ENCODE measurements at regions not wholly inside any gene's neighbourhood (a gene's known extent, or its start where the extent isn't known, plus 50 kb on each side); places are given as distances from the start of the nearest gene placed in this dataset.

DNA sequence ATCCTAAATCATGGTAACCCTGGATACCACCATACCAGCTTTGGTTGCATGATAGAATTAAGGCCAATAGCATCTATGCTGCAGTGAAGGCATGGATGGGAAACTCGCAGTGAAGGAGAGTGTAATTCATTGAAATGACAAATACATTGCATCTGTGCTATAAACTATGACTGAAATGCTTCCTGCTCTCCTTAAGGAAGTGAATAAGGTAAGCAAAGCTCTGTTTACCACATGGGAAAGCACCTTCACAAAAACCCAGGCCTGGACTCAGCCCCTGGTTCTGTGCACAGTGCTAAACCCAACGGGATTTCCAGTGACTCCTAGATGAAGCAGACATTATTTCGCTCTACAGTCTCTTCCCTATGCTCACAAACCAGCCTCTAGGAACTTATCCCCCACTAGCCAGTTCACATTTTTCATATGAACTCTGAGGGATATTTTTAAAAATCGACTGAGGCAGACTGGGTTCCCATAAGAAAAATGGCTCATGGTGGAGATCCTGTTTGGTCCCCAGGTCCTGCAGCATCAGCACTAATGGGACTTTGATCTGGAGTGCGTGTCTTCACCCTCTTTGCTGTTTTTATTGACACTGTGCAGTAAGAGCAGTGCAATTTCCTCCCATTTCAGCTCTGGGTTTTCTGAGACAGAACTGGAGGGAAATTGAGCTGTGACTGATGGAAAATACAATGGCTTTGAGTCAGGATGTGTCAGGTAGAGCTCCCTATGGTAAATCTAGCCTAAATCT is 362.7 kb downstream of the SIPA1L2 start:
- no peak for DNase-seq (ENCODE audit: low read depth in 4 of 4, low spot score in 3 of 4)

- DNase-seq (ENCODE audit: low read depth in 4 of 4, low spot score in 3 of 4): no peak
Observed at GRCh38 chr1:232263452-232263851, 366.5 kb downstream of the SIPA1L2 start.

- DNase-seq (ENCODE audit: low read depth in 4 of 4, low spot score in 3 of 4): no peak
Observed at GRCh38 chr1:232262991-232263390, 366.9 kb downstream of the SIPA1L2 start.

DNA sequence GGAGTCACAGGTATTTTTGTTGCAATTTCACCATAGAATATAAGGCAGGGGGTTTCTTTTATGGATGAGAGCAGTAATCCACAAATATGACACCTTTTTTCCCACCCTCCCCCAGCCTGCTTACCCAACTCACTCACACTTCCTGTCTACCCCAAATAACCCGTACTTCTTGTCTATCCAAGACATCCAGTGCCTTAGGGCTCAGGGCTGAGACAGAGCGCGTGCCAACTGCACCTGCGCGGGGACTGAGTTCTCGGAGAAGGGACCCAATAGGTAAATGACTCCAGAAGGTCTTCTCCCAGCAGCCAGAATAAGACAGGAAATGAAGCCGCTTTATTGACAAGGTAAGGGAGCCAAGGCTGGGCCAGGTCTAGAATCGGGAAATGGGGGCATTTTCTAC is 369.1 kb downstream of the SIPA1L2 start:
- no peak for DNase-seq (ENCODE audit: low read depth in 4 of 4, low spot score in 3 of 4)

GRCh38 chr1:232260045-232260444 is 369.9 kb downstream of the SIPA1L2 start:
- DNase-seq (ENCODE audit: low read depth in 4 of 4, low spot score in 3 of 4): no peak

GRCh38 chr1:232259333-232259732 is 370.6 kb downstream of the SIPA1L2 start:
- DNase-seq (ENCODE audit: low read depth in 4 of 4, low spot score in 3 of 4): no peak

GRCh38 chr1:232252546-232253118 is 377.3 kb downstream of the SIPA1L2 start:
- no peak for DNase-seq (ENCODE audit: low read depth in 4 of 4, low spot score in 3 of 4)

DNA sequence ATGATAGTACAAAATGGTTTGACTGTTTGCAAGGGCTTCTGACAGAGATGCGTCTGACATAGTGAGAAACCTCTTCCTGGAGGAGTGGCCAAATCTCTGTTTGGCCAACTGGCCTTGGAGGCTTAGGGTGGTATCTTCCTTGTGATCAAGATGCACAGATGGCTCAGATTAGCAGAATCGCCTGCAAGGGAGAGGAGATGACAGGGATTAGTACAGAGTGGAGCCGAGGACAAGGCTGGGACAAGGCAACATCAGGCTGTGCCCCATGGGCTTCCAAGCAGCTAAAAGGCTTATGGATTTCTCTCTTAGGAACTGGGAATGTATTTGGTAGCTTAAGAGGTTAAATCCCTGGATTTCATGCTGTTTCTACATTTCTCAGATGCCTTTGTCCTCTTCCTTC is 379.1 kb downstream of the SIPA1L2 start:
- DNase-seq (ENCODE audit: low read depth in 4 of 4, low spot score in 3 of 4): no peak

- DNase-seq (ENCODE audit: low read depth in 4 of 4, low spot score in 3 of 4): no peak
Observed at GRCh38 chr1:232249861-232250777, 379.8 kb downstream of the SIPA1L2 start.

DNA sequence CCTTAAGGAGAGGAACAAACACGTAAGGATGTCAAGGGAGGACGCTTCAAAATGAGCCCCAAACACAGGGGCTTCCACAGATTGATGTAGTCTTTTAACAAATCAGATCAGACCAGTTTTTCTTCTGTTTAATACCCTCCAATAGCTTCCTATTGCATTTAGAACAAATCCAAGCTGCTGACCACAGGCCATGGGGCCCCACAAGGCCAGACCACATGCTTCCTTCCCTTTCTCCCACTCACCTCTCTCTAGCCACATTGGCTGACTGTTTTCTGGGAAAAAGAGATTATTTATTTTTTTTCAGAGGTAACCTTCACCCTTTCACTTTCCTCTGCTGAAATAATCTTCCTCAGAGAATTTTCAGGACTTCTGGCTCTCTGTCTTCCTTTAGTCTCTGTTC is 380.6 kb downstream of the SIPA1L2 start:
- DNase-seq (ENCODE audit: low read depth in 4 of 4, low spot score in 3 of 4): no peak

- DNase-seq (ENCODE audit: low read depth in 4 of 4, low spot score in 3 of 4): peak in 2 of 4 donors; percentile 30 to 52
Observed at GRCh38 chr1:232248276-232248820, 381.6 kb downstream of the SIPA1L2 start.

DNA sequence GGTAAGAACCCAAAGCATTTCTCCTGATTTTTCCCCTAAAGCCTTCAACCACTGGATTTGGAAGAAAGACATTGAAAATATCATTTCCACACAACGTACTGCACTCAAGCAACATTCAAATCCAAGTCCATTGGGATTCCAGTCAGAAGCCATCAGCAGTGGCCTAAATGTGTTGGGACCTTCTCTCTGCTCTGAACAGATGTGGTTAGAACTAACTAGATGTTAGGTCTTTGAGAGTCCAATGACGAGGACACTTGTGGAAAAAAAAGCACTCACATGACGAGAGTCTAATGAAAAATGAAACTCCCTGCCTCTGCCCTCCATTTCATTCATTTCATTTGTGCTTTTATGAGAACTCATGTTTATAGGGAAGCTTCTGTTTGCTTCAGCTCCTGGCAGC is 382.3 kb downstream of the SIPA1L2 start:
- DNase-seq (ENCODE audit: low read depth in 4 of 4, low spot score in 3 of 4): no peak

- DNase-seq (ENCODE audit: low read depth in 4 of 4, low spot score in 3 of 4): no peak
Observed at GRCh38 chr1:232244426-232244825, 385.5 kb downstream of the SIPA1L2 start.

GRCh38 chr1:232239998-232240397 is 389.9 kb downstream of the SIPA1L2 start:
- no peak for DNase-seq (ENCODE audit: low read depth in 4 of 4, low spot score in 3 of 4)

- DNase-seq (ENCODE audit: low read depth in 4 of 4, low spot score in 3 of 4): no peak
Observed at GRCh38 chr1:232239522-232239921, 390.4 kb downstream of the SIPA1L2 start.

DNA sequence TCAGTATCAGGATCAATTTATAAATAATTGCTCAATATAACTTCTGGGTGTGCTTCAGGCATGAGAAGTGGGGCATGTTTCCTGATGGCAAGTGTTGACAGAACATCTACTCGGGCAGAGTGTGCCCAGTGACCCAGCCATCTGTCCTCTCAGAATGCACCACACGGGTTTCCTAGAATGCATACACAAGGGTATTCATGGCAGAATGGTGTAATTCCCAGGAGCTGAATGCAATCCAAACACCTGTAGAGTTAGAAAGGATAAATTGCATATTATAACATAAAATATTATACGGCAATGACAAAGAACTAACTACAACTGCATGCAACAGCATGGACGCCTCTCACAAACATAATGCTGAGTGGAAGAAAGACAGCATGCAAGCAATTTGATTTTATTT is 391.9 kb downstream of the SIPA1L2 start:
- no peak for DNase-seq (ENCODE audit: low read depth in 4 of 4, low spot score in 3 of 4)

- no peak for DNase-seq (ENCODE audit: low read depth in 4 of 4, low spot score in 3 of 4)
Observed at GRCh38 chr1:232227306-232227705, 402.6 kb downstream of the SIPA1L2 start.

DNA sequence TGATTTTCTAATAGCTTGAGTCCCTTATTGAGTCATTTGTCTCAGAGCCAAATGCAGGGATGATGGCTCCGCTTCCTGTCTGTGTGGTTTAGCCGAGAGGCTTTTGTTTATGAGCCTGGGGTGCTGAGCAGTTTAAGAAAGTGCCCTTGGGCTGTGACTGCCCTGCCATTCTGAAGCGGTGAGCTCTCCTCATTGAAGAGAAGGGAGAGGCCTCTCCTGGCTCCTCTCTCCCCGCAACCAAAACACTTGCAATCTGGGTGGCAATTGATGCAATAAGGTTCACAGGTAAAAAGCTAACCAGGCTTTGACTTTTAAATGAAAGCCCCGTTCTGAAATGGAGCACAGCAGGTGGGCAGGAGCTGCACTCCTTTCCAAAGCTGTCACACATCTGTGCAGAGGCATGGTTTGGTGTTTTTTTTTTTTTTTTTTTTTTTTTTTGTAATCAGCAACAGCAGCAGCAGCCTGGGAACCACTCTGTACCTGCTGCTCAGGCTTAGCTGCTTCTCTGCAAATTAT is 403.7 kb downstream of the SIPA1L2 start:
- no peak for DNase-seq (ENCODE audit: low read depth in 4 of 4, low spot score in 3 of 4)

DNA sequence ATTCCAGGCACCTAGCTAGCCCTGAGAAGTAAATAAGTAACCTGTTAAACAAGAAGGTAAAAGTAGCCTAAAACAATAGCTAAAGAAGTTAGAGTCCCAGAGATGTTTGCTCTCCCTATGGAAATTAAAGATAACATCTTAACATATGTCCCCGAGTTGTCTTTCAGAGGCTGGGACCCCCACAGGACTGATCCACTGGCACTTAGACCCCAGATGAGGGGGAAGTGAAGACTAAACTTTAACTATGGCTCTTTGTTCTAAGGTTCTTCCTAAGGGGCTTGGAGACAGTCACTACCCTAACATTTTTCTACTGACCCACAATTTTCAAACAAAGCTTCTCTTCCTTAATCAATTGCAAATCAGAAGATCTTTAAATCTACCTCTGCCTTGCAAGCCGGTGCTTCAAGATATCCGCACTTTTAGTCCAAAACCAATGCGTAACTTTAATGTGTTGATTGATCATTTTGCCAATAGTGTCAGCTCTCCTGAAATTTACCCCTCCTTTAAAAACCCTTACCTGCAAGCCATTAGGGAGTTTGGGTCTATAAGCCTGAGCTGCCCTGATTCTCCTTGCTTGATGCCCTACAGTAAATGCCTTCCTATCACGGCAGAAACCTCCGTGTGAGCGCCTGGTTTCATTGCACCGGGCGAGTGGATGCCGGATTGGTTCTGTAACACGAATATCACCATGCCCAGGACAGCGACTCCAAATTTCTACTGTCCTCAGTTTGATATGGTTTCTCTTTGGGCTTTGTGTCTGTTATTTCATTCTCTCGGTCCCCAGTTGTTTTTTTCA is 404.4 kb downstream of the SIPA1L2 start:
- no peak for DNase-seq (ENCODE audit: low read depth in 4 of 4, low spot score in 3 of 4)

- DNase-seq (ENCODE audit: low read depth in 4 of 4, low spot score in 3 of 4): no peak
Observed at GRCh38 chr1:232223887-232224286, 406.0 kb downstream of the SIPA1L2 start.
